Stimulated activated CD4-positive, alpha-beta T cell treated with anti-CD3 and anti-CD28 coated beads, Interleukin-4, amount 100 ng/mL, for 1 hour (primary cell): ENCODE measurements at regions not wholly inside any gene's neighbourhood (a gene's known extent, or its start where the extent isn't known, plus 50 kb on each side); places are given as distances from the start of the nearest gene placed in this dataset.

Experiments used
- DNase-seq: peaks from one replicate; pipeline ENCODE4 v3.0.0-alpha.2; 2020

DNA sequence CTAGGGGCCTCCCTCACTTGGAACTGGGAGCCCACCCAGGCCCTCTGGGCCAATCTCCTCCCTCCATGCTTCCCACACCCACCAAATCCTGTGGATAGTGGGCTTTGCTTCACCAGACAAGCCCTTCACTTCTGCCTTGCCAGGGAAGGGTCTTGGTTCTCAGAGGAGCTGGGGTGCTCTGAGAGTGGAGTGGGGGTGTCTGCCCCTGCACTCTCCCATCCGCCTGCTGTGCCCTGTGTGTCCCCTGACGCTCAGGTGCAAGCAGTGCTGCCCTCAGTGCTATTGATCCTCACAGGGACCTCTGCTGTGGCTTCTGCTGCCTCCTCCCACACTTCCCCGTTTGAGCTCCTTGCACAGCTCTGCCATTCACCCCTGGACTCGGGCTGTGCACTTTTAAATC is 117.3 kb upstream of the NKX1-1 start:
- DNase-seq, result no peak

DNA sequence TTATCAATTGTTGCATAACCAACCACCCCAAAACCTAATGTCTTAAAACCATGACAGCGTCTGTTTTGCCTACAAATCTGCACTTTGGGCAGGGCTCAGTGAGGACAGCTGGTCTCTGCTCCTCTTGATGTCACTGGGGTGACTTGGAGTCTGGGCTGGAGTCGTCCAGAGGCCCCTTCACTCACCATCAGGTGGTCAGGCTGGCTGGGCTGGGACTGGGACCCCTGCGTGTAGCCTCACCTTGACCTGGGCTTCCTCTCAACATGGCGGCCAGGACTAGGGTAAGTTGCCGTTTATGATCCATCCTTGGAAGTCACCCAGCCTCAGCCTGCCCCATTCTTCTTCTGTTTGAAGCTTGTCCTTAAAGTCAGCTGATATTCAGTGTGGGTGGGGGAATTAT is 116.8 kb upstream of the NKX1-1 start:
- DNase-seq, result no peak

DNA sequence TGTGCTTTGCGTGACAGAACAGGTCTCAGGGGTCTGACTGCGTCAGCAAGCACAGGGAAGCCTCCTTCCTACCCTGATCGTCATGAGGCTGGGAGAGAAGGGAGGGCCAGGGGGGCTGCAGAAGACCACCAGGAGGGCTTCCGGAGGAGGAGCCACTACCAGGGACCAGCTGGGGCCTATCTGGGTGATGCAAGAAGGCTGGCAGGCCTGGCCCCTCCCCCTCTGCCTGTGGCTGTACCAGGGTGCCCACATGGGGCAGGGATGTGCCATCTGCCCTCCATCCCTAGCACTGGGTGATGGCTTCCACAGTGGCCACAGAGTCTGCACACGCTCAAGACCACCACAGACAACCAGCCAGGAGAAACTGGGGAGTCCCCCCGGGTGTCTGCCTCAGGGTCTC is 116.4 kb upstream of the NKX1-1 start:
- no peak for DNase-seq

DNA sequence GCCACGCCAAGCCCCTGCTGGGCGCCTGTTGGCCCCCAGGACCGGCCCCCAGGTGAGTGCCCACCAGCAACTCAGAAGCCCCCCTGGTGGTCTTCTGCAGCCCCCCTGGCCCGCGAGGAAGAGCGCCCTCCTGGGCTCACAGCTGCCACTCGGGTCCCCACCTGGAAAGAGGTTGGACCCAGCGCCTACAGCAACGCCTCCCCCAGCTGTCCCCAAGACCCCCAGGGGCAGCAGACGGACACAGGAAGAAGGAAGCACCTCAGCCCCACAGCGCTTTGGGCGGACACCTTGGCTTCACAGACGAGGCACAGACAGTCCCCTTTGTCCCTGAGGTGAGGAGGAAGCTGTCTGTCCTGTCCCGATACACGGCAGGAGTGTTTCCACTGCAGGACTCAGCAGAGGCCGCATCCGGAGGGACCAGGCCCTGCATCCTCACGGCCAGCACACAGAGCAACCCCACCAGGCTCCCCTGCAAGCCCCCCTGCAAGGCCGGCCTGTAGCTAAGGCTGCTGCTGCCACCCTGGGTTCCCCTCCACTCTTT is 115.6 kb upstream of the NKX1-1 start:
- no peak for DNase-seq

DNA sequence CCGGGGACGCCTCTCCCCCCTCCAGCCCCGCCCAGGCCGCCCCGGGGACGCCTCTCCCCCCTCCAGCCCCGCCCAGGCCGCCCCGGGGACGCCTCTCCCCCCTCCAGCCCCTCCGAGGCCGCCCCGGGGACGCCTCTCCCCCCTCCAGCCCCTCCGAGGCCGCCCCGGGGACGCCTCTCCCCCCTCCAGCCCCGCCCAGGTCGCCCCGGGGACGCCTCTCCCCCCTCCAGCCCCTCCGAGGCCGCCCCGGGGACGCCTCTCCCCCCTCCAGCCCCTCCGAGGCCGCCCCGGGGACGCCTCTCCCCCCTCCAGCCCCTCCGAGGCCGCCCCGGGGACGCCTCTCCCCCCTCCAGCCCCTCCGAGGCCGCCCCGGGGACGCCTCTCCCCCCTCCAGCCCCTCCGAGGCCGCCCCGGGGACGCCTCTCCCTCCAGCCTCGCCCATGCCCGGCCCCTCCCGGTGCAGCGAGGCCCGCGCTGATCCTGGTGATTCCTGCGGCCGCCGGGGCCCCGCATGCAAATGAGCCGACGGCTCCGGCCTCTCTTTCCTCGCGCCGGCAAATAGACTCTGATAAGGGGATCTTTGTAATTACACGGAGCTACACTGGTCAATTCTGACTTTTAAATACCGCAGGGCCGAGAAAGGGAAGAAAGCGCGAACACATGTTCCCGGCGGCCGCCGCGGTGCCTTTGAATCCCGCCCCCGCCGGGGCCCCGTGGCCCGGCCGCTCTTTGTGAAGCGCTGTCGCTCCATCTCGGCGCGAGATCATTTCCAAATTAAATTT is 114.7 kb upstream of the NKX1-1 start:
- peak; percentile 21 for DNase-seq

DNA sequence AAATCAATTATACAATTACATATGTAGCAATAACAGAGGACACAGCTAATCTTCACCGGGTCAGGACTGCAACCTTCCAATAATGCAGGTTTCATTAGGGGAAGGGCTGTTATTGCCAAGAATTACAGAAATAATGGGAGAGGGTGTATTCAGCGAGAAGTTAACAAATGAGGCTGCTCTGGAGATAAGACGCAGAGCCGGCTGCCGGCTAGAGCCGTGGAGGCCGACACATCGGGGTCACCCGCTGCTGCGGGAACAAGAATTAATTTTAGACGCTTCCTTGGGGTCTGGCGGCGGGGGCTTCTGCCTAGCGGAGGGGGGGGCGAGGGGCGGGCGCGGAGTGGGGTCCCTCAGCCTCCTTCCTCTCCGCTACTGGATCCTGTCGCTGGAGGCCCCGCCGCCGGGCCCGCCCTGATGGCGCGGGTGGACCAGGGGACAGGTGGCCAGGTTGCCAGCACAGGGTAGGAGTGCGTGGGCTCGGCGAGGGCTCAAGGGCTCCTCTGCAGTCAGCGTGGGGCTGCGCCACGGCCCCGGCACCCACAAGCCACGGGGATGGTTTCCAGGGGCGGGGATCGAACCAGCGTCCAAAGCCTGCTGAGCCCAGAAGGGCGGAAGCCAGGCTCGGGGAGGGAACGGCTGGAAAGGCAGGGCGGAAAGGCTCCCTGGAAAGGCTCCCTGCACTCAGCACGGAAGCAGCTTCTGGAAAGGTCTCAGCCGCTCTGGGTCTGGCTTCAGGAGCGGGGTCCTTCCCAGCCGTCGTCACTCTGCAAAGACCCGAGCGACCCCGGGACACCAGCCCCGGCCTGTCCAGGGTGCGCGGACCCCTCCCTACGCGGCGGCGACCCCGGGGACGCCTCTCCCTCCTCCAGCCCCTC is 113.8 kb upstream of the NKX1-1 start:
- no peak for DNase-seq

DNA sequence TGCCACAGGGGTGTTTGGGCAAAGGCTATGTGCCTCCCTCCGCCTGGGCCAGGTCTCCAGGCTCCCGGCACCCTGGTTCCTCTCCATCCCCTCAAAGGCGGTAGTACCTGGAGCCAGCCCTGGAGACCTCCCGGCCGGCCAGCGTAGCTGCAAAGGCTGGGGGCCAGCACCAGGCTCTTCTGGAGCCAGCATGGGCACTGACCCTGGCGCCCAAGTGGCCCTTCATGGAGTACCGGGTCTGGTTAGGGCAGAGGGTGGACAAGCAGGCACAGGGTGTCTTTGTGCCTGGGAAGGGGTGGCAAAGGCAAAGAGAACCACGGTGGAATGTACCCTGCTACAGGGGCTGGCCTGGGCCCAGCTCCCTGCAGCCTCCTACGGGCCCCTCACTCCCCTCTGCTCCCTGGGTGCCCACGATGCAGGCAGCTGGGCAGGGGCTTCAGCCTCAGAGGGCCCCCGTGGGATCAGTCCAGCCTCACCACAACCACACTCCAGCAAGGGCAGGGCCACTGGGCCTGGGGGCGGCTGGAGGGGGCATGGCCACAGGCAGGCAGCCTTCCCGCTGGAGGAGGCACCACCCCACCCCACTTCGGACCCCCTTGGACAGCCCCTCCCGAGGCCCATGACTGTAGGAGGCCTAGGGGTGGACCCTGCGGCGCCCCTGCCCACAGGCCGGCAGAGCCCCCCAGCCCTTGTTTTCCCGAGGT is 112.9 kb upstream of the NKX1-1 start:
- DNase-seq, result no peak

DNA sequence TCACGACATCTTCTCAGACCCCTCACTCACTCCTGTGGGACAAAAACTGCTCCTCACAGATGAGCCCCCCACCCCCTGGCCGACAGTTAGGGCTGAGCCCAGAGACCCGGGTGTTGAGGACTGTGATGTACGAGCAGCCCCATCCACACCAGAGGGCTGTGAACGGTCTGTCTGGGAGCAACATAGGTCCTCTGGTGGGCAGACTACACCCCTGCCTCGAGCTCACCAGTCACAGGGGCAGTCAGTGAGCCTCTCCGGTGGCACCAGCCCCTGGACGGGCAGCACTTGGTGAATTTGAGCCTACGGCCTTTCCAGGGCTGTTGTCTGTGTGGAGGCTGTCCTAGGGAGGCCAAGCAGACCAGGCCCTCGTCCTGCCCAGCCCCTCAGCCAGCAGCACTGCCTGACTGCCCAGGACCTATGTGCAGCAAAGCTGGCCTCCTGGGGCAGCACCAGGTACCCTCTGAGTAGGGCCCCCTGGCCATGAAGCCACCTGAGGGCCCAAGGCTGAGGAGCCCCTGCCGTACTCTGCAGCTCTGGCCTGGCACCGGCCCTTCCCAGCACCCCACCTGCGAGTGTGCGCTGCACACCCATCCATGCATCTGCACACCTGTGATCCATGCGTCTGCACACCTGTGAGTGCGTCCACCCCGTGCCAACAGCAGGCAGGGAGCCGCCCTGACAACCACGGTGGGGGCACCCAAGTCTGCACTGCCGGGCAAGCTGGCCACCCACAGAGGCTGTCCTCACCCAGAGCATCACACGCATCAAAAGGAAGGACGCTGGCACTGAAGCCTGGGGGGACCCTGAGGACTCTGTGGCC is 111.6 kb upstream of the NKX1-1 start:
- DNase-seq, result no peak

DNA sequence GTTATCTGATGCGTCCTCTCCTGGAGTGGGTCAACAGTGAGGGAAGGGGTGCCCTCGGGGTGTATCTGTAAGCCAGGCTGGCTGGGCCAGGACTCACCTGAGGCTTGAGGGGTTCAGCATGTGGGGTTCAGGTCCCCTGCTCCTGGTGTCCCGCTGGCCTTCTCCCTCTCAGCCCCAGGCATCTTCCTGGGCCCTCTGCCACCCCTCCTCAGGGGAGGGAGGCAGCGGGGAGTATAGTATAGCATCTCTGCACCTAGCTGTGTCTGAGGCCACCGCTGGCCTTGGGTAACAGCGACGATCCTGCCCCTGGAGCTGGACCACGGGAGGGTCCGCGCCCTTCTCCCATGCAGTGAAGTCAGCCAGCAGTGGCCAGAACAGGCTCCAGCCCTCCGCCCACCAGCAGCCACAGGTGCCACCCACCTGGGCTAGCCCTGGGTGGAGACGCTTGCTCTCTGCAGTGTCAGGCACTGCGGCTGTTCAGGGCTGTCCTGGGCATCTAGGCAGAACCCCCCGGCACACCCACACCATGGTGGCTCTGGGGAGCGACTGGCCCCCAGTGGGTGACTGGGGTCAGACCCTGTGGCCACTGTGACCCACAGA is 110.7 kb upstream of the NKX1-1 start:
- DNase-seq, result no peak

DNA sequence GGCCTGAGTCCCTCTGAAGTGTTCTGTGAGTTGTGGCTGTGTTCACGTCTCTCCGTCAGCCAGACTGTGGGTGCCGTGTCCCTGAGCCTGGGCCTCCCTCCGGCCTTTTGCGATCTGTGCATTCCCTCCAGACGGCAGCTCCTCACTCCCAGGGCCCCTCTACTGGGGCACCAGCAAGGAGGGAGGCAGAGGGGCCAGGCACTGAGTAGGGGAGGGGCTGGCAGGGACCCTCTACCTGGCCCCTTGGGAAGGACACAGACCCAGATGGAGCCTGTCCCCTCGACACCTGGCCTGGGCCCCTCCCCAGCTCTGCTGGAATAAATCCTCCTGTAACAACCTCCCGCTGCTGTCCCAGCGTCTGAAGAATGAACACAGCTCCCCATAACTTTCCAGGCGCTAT is 110.0 kb upstream of the NKX1-1 start:
- no peak for DNase-seq

DNA sequence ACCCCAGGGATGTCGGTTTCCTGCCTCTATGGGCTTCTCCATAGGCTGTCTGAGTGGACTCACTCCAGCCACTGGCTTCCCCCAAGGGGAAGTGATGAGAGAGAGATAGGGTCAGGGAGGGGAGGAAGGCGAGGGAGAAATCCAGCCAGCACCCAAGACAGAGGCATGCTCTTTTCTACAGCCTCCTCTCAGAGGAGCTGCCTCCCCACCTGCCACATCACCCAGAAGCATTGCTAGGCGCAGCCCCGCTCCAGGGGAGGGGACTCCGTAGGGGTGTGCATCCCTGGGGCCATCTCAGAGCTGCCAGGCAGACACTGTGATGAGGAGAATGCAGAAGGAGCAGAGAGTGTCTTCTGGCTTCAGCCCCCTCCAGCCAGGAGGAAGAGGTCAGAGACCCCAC is 109.5 kb upstream of the NKX1-1 start:
- DNase-seq, result no peak

DNA sequence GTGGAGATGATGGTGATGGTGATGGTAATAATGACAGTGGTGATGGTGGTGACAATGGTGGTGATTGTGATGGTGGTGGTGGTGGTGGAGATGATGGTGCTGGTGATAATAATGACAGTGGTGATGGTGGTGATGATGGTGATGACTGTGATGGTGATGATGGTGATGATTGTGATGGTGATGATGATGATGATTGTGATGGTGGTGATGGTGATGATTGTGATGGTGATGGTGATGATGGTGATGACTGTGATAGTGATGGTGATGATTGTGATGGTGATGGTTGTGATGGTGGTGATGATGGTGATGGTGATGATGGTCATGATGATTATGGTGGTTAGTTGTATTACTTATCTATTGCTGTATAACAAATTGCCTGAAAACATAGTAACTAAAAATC is 108.9 kb upstream of the NKX1-1 start:
- no peak for DNase-seq

DNA sequence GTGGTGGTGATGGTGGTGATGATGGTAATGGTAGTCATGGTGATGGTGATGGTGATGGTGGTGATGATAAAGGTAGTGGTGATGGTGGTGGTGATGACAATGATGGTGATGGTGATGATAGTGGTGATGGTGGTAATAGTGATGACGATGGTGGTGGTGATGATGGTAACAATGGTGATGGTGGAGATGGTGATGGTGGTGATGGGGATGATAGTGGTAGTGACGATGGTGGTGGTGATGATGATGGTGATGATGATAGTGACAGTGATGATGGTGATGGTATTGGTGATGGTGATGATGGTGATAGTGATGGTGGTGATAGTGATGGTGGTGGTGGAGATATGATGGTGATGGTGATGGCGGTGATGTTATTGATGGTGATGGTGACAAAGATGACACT is 108.4 kb upstream of the NKX1-1 start:
- DNase-seq, result no peak

DNA sequence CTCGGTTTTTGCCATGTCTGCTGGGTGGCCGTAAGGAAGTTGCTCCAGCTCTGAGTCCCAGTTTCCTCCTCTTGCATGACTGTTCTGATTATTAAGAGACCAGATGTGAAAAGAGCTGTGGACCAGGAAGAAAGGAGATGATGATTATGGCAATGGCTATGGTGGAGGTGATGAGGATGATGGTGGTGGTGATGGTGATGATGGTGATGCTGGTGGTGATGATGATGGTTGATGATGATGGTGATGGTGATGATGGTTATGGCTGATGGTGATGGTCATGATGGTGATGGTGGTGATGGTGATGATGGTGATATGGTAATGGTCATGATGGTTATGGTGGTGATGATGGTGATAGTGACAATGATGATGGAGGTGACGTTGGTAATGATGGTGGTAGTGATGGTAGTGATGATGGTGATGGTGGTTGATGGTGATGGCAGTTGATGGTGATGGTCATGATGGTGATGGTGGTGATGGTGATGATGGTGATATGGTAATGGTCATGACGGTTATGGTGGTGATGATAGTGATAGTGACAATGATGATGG is 107.8 kb upstream of the NKX1-1 start:
- DNase-seq, result no peak

DNA sequence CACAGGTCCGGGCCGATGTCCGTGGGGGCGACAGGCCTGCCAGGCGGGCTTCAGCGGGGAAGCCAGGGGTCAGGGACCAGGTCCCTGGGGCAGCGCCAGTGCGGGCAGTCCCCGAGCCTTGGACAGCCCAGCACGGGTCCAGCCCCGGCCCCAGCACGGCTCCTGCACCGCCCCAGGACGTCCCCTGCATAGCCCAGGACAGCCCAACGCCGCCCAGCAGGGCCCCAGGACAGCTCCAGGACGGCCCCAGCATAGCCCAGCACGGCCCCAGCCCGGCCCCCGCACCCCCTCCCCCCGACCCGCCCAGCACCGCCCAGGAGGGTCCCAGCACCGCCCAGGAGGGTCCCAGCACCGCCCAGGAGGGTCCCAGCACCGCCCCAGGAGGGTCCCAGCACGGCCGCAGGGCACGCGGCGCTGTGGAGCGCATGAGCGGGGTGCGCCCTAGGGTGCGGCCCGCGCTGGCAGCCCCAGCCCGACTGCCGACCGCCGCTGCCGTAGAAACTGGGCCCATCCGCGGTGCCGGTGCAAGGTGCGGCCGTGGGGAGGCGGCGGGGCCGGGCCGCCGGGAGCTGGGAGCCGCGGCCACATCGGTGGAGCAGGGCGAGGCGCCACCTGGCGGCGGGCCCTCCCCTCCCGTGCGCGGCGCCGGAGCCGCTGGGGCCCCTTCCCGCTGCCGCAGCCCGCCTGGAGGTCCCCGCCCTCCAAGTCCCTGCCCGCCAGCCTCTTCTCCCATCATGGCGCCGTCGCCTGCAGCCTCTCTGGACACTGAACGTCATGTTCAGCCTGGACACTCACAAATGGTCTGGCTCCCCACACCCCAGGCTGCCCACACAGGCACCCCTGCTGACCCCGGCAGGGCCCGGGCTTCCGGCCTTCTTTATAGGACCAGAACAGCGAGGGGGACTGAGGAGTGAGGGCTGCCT is 106.8 kb upstream of the NKX1-1 start:
- DNase-seq, result peak; percentile 63

DNA sequence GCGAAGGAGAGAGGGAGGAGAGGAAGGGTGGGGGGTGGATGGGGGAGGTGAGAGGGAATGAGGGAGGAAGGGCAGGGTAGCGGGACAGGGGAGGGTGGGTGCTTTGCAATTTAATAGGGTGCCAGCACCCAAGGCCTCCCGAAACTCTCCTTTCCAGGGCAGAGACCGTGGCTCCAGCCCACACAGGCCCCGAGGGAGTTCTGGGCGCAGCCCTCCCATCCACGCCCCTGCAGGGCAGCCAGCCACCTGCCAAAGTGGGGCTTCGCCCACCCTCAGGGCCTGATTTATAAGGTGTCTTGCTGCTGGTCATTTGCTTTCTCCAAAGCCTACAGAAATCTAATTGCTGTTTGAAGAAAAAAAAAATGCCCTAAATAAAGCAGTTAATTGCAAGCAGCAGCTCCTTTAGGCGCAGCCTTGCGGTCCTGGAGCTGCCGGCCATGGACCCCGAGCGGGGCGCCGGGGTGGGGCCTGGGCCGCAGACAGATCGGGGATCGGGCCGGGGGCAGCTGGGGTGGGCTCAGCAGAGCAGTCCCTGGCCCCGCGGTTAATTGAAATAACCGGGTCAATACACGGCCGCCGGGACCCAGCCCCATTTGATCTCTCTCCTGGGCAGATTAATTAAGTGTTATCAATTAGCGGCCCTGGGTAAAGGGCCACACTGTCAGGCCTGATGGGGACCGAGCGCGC is 106.0 kb upstream of the NKX1-1 start:
- no peak for DNase-seq

DNA sequence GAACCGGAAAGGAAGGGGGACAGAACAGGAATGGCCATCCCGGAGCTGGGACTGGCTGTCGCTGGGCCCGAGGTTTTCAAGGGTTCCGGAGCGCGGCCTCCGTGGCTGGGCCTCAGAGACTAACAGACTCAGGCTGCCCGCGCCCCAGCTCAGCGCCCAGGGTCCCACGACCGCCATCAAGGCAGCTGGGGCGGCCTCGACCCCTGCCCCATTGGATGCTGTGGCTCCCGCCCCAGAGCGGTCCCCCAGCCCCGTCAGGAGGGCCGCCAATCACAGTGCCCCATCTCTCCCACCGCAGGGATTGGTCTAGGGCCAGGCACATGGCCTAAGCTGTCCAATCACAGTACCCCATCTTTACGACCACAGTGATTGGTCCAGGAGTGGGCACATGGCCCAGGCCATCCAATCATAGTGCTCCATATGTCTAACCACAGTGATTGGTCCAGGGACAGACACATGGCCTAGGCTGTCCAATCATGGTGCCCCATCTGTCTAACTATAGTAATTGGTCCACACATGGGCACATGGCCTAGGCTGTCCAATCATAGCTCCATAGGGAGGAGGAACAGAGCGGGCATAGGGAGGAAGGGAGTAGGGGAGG is 105.3 kb upstream of the NKX1-1 start:
- no peak for DNase-seq

DNA sequence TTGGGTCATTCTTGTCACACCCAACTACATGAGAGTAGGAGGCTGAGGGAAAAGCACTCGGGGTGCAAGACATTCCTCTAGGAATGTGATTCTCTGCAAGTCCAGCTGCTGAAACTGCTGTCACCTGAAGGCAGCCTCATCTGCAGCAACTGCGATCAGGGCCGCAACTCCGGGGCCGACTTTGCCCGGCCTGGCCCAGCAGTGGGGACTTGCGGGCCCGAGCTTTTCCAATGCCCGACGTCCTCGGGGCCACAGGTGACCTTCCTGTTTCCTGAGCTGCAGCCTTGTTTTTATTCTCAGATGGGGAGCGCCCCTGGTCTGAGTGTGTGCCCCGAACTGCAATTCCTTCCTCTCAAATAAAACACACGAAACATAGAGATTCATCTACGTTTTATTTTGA is 104.7 kb upstream of the NKX1-1 start:
- DNase-seq, result no peak

DNA sequence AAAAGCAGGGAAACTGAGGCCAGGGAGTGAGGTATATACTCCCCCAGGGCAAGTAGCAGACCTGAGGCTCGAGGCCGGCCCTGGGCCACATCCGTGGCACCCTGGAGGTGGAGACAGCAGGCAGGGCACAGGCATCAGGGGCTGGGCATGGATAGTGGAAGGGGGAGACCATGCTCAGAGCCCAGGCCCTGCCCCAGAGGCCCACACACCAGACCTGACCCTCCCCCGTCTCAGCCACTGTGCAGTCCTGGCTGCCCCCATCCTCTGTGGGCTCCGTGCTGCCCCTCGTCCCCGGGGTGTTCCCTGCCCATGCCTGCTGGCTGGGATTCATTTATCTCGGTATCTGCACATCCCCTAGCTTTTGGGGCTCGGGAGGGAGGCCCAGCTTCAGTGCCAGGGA is 103.1 kb upstream of the NKX1-1 start:
- no peak for DNase-seq
